MM.1S (cell line): ENCODE measurements at regions not wholly inside any gene's neighbourhood (a gene's known extent, or its start where the extent isn't known, plus 50 kb on each side); places are given as distances from the start of the nearest gene placed in this dataset.
"Not testable (repeated sequence)": the region's sequence is repeated elsewhere in the genome, so short reads cannot be mapped to it uniquely, and the experiment has no call there.

Source experiments
- CTCF ChIP-seq: fragments of 300-600 bp; sonication (generic); IDR thresholded peaks from 2 replicates; pipeline ENCODE4 v1.5.1; 2016; ENCODE audit warnings: antibody characterized with exemption, low read length, mixed read lengths
- EZH2 ChIP-seq: fragments of 300-600 bp; sonication (generic); optimal IDR thresholded peaks from 2 replicates; pipeline ENCODE3; 2017; ENCODE audit warnings: low read depth, mild to moderate bottlenecking, antibody characterized with exemption, low read length, mixed read lengths

- not testable (repeated sequence) for TF ChIP-seq CTCF, EZH2
Measured at GRCh38 chr9:40910995-40911394, 217.5 kb downstream of the FOXD4L6 start.
